GDM1 (cell line): ENCODE measurements at regions not wholly inside any gene's neighbourhood (a gene's known extent, or its start where the extent isn't known, plus 50 kb on each side); places are given as distances from the start of the nearest gene placed in this dataset.
A peak's percentile ranks its signal among the peaks of the same experiment; 100 is the strongest.

ENCODE experiments used
- DNase-seq: peaks from one replicate; lab custom pipeline; 2025; lab: John Stamatoyannopoulos, UW

GRCh38 chr10:78543749-78544362 is 510.2 kb downstream of the RPS24 start:
- DNase-seq, result no peak

- no peak for DNase-seq
Measured at GRCh38 chr10:78544423-78545090, 510.9 kb downstream of the RPS24 start.

- DNase-seq, result no peak
Measured at GRCh38 chr10:78545756-78546155, 512.1 kb downstream of the RPS24 start.

- DNase-seq, result no peak
Measured at GRCh38 chr10:78547397-78547796, 513.7 kb downstream of the RPS24 start.

GRCh38 chr10:78547905-78548304 is 514.2 kb downstream of the RPS24 start:
- no peak for DNase-seq

GRCh38 chr10:78548369-78548768 is 514.7 kb downstream of the RPS24 start:
- DNase-seq, result no peak

- DNase-seq, result no peak
Measured at GRCh38 chr10:78549140-78549935, 515.7 kb downstream of the RPS24 start.

- no peak for DNase-seq
Measured at GRCh38 chr10:78550090-78550489, 516.4 kb downstream of the RPS24 start.

- no peak for DNase-seq
Measured at GRCh38 chr10:78550716-78551115, 517.1 kb downstream of the RPS24 start.

- no peak for DNase-seq
Measured at GRCh38 chr10:78551184-78552005, 517.4 kb upstream of the ZMIZ1 start.

GRCh38 chr10:78552261-78552811 is 516.4 kb upstream of the ZMIZ1 start:
- DNase-seq, result no peak

GRCh38 chr10:78553792-78554191 is 515.0 kb upstream of the ZMIZ1 start:
- DNase-seq, result no peak

GRCh38 chr10:78555128-78555527 is 513.6 kb upstream of the ZMIZ1 start:
- no peak for DNase-seq

- peak; percentile 65 for DNase-seq
Measured at GRCh38 chr10:78556705-78557432, 511.9 kb upstream of the ZMIZ1 start.

- no peak for DNase-seq
Measured at GRCh38 chr10:78557433-78557925, 511.3 kb upstream of the ZMIZ1 start.

GRCh38 chr10:78559661-78560340 is 509.0 kb upstream of the ZMIZ1 start:
- no peak for DNase-seq

GRCh38 chr10:78560341-78560688 is 508.5 kb upstream of the ZMIZ1 start:
- DNase-seq, result no peak

- no peak for DNase-seq
Measured at GRCh38 chr10:78563314-78563713, 505.5 kb upstream of the ZMIZ1 start.

- no peak for DNase-seq
Measured at GRCh38 chr10:78565841-78566240, 502.9 kb upstream of the ZMIZ1 start.

- DNase-seq, result no peak
Measured at GRCh38 chr10:78566284-78567111, 502.3 kb upstream of the ZMIZ1 start.
